Stimulated activated CD4-positive, alpha-beta T cell treated with anti-CD3 and anti-CD28 coated beads, TNF-alpha, amount 100 ng/mL, for 1 hour (primary cell): ENCODE measurements at regions not wholly inside any gene's neighbourhood (a gene's known extent, or its start where the extent isn't known, plus 50 kb on each side); places are given as distances from the start of the nearest gene placed in this dataset.

Experiments
- DNase-seq, 3 donors: peaks; one replicate each; pipeline ENCODE4 v3.0.0-alpha.2; 2020; ENCODE audit warnings: low read depth in 3 of 3, low spot score in 1 of 3

DNA sequence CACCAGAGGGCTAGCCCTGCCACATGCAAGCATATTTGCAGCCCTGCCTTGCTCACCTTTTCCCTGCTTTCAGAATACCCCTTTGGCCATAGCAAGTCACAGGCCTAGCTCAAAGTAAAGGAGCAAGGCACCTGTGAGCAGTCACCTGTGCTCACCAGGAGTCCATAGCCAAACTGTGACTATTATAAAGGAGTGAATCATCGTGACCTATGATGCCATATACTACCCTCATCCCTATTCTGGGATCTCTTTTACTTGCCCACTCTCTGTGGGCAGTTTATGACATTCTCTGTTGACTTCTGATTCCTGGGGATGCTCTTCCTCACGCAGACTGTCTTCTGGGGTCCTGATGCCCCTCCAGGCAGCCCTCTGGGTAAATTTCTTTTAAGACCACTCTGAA is 200.5 kb upstream of the NLRP1 start:
- DNase-seq = no peak

- no peak for DNase-seq
These were observed 201.0 kb upstream of the NLRP1 start for GRCh38 chr17:5785338-5785737.

DNA sequence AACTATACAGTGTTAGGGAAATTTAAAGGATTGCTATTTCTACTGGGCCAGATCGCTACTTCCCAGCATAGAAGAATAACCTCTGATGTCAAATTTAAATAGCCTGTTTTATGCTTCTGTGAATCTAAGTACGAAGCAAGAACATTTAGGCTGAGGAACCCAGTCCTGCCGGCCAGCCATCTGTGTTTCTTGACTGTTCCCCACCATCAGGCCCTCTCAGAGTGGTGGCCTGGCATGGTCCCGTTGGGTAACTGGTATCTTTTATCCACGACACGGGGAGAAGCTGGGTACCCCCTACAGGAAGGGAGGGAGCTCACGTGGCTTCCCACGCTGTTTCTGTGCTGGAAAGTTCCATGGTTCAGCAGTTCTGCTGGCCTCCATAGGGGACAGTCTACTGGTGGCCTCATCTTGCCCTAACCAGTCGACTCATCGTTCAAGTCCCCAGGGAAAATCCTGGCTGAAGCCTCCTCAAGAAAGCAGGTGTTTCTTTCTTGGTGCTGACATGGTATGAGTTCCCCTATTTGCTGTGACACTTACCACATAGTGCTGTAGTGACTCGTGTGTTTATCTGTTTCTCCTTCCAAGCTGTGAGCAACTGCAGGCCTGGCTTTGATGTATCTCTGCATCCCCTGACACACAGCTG is 201.7 kb upstream of the NLRP1 start:
- DNase-seq = no peak

DNA sequence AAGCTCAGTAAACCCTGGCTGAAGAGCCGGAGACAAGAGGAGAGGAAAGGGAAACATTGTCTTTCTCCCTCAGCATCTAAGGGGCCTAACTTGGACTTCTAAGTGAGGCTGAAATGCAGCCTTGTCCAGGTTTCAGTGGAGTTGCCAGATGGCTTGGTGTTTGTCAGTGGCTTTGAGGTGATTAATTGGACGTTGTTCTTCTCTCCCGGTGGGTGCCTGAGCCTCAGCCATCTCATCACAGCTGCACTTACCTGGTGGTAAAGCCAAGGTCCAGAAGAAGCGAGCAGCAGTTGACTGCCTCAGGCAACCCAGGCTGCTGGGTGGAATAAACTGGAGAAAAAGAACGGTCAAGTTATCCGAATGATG is 202.2 kb upstream of the NLRP1 start:
- no peak for DNase-seq

- no peak for DNase-seq
These were observed 204.1 kb upstream of the NLRP1 start for GRCh38 chr17:5788266-5788900.

GRCh38 chr17:5789528-5789927 is 205.2 kb upstream of the NLRP1 start:
- DNase-seq = no peak

GRCh38 chr17:5793157-5793556 is 208.8 kb upstream of the NLRP1 start:
- no peak for DNase-seq

- DNase-seq = no peak
These were observed 209.6 kb upstream of the NLRP1 start for GRCh38 chr17:5793899-5794298.

DNA sequence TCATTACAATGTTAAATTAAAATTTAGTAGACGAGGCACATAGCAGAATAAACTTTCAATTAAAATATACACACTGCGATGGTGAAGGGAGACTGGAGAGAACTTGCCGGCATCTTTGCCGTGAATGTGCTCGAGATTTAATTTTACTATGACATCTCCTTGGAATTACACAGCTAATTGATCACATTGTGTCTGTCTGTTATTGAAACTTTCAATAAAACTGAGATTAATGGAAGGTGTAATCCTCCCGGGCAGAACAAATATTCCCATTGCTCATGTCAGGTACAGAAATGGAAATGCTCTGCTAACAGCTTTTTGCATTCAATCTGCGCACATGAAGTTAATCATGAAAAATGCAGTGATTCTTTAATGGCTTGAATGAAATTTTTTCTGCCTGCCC is 210.1 kb upstream of the NLRP1 start:
- DNase-seq = no peak

- no peak for DNase-seq
These were observed 210.7 kb upstream of the NLRP1 start for GRCh38 chr17:5794881-5795506.

- no peak for DNase-seq
These were observed 213.2 kb upstream of the NLRP1 start for GRCh38 chr17:5797447-5798050.

DNA sequence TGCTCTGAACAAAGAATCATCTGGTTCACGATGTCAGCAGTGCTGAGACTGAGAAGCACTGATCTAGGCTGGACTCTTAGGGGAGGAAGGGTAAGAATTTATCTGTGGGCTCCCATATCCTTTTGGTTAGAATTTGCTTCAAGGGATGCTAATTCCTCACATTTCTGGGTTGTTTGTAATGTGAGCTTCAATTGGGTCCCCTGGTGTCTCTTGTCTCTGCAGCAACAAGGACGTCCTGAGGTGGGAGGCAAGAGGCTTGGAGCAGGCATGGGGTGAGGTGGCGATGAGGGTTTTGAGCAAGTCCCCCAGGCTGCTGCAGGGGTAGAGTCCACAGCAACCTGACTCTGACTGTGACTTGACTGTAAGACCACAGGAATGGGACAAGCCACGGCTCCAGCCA is 213.8 kb upstream of the NLRP1 start:
- no peak for DNase-seq

- DNase-seq = no peak
These were observed 215.8 kb upstream of the NLRP1 start for GRCh38 chr17:5800131-5800530.

DNA sequence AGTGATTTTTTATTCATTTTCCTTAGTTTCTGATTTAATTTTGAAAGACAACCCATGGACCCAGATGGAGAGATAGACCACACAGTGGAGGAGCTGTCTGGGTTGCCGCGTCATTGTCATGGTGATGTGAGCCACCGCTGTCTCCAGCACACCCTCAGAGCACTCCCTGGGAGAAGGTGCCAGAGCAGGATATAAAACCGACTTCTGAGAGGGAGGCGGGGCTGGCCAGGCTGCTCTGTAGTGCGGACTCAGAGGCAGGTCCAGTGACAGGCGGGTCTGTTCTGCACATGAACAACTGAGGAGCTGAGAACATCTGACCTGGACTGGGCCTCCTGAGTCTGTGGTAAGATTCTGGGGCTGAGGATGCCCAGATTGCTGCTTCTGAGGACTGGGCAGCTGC is 216.3 kb upstream of the NLRP1 start:
- DNase-seq = no peak

DNA sequence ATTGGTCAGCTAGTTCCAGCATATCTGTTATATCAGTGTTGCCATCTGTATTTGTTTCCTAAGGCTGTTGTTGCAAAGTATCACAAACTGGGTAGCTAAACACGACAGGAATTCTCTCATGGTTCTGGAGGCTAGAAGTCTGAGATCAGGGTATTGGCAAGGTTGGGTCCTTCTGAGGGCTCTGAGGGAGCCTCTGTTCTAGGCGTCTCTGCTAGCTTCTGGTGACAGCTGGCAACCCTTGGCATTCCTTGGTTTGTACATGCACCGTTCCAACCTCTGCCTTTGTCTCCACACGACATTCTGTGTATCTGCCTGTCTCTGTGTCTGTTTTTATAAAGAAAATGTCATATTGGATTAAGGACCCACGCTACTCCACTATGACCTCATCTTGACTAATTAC is 219.9 kb upstream of the NLRP1 start:
- no peak for DNase-seq

- DNase-seq = no peak
These were observed 224.7 kb upstream of the NLRP1 start for GRCh38 chr17:5809056-5809455.

DNA sequence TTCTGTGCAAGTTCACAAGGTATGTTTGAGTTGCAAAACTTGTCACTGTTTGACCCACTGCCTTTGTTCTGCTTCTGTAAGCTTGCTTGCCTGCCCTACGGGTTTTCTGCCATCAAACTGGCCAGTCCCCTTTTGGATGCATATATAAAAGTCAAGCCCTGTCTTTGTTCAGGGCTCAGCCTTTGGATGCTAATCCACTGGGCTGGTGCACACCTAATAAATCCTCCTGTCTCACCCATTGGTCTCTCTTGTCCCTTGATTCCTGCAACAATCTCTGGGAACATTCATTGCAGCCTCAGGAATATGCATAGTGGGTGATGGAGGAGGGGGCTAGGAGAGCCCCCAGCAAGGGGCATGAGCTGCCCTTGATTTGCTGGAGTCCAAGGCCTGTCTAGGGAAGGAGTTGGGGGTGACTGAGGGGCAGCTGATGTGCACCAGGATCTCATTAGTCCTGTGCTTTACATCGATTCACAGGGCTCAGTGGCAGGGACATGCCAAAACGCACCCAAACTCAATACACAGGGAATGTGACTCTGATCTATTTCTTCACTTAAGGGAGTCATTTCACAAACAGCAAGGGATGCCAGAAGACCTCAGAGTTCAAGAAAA is 225.4 kb upstream of the NLRP1 start:
- DNase-seq = no peak

DNA sequence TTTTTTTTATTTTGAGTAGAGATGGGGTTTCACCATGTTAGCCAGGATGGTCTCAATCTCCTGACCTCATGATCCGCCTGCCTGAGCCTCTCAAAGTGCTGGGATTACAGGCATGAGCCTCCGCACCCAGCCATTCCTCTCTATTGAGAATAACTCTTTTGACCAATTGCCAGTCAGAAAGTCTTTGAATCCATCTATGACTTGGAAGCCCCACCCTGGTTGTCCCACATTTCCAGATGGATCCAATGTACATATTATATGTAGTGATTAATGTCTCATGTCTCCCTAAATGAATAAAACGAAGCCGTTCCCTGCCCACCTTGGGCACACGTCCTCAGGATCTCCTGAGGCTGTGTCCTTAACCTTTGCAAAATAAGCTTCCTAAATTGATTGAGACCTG is 228.3 kb upstream of the NLRP1 start:
- no peak for DNase-seq

DNA sequence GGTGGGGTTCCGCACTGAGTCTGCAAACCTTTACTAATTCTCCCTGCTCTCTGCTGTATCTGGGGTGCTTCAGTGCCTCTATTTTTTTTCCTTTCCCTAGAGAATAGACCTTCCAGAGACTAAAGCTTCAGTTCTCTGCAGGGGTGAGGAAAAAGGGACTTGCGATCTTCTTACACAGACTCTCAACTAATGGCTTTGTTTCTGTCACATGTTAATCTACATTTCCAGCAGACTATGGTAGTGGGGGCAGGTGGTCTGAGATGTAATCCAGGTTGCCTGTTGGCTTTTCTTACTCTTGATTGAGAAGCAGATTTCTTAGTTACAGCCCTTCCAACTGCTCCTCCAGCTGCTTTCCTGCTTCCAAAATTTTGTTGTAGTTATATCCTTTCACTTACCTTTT is 229.0 kb upstream of the NLRP1 start:
- no peak for DNase-seq

GRCh38 chr17:5815396-5815795 is 231.1 kb upstream of the NLRP1 start:
- DNase-seq = no peak

DNA sequence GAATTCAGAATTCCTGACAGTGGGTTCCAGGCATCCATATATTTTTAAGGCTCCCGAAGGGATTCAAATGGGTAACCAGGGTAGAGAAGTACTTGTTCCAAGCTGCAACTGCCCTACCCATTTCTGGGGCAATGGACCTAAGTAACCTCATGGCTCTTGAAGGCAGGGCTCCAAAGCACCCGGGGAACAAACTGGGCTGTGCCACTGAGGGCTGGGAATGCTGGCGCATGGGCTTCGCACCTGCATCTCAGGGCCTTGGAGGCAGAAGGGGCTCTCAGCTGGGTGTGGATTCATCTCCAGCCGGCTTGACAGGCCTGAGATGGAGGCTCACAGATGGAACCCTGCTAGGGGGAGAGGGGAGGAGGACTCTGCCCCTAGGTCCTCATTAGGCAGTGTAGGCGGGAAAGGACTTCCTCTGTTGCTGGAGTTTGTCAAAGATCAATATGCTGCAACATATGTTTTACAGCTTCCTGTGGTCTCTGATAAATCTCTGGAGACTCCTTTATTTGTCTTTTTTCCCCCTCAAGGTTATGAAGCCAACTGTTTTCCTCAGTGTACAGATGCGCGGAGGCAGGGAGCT is 232.3 kb upstream of the NLRP1 start:
- no peak for DNase-seq
